GM19372 (cell line): ENCODE measurements at regions not wholly inside any gene's neighbourhood (a gene's known extent, or its start where the extent isn't known, plus 50 kb on each side); places are given as distances from the start of the nearest gene placed in this dataset.
A peak's percentile ranks its signal among the peaks of the same experiment; 100 is the strongest.

Experiments used
- ATAC-seq: cut with Tn5 transposase; IDR thresholded peaks from one replicate; pipeline ENCODE4 v1.9.1; 2021; ENCODE audit warnings: mild to moderate bottlenecking, low read depth, moderate library complexity; ENCODE audit not compliant: unreplicated experiment

DNA sequence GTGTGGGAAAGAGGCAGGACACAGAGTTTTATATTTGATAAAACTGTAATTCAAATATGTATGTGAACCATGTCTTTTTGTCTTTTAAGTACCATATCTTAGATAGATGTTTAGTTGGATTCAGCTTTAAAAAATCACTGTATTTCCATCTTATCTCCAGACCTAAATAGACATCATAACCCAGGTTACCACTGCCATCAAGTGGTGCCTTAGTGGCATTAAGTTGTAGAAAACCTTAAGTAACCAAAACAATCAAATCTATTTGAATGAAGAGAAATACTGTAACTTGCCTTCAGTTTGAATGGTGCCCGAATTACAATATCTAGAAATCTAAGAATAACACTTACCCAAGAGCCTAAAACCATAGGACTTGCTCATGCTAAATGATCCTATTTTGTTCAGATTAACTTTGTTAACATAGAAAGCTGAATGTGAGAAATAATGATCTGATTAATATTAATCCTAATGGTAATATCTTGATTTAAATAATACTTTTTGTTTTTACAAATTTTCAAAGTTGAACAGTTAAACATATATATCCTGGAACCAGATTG, 92.5 kb upstream of the MAP2 start:
- ATAC-seq = no peak

DNA sequence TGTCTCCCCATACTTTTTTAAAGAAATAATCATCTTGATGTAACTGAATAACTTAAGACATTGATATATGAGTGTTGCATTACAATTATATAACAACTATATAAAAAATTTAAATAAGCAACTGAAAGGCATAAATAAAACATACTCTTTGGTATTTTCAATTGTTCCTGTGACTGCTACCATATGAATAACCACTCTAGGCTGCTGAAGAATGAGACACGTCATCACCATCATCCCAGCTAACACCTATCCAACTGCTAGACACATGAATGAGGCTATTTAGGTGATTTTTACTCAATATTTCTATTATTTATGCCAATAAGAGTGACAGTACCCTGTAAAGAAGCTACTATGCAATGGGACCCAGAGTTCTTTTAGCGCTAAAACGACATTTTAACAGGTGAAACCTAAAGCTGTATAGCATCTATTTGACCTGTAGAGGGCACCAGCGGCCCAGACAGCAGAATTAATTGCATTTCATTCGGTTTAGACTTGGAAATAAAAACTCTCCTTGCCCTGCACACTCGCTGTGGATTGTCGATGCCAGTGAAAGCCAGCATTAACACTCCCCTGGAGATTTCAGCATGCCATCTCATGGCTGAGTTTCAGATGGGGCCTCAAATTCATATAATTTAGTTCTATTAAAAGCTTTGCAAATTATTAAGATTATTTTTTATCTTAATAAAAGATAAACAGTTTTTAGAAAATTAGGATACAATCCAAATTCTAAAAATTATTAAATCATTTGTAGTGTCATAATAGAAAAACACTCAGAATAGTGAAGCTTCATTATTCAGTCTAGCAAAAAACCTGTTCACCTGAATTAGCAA, 89.4 kb upstream of the MAP2 start:
- peak; percentile 87 for ATAC-seq

DNA sequence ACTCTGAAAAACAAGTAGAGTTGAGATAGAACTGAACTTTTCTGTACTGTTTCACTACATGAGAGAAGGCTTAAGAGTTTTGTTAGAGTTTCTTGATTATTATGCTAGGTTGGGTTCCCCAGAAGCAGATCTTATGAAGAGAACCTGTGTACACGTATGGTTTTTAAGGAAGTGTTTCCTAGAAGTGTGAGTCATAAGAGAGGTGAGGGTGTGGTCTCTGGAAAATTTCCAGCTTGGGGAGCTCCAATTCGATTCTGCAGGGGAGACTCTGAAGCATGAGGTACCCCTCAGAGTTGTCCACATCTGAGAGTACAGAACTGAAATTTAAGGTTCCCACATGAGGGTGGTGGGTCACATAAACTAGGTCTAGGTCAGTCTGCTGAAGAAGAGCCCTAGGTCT, 83.3 kb upstream of the MAP2 start:
- no peak for ATAC-seq

DNA sequence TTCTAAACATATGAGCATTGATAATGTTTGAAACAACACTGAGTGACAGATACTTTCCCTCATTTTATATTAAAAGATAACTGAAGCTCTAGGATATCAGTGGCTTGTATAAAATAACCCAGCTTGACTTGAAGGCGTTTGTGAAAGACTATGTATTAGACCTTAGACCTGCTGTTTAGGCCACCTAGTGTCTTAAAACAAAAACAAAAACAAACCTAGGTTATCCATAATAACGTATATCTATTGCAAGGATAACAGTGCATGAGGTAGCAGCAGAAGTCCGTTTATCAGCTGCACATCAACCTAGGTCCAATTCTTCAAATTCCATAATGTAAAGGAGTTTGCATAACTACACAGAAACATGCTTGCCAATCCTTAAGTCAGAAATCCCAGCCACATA, 79.5 kb upstream of the MAP2 start:
- no peak for ATAC-seq

DNA sequence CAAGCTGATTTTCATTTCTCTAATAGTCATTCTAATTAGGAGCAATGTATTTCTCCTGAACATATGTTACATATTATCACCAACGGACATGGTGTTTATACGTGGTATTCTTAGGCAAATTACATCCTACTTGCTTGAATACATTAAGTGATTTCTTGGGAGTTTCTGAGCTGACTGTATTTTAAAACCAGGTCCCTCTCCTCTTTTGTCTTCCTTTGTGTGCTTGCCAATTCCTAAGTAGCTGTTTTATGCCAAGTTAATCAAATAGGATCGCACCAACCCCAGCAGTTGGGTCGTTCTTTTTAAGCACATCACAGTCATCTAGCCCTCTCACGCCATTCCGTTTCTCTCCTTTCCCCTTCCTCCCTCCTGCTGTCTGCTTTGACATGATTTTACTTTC, 75.4 kb upstream of the MAP2 start:
- ATAC-seq = no peak

DNA sequence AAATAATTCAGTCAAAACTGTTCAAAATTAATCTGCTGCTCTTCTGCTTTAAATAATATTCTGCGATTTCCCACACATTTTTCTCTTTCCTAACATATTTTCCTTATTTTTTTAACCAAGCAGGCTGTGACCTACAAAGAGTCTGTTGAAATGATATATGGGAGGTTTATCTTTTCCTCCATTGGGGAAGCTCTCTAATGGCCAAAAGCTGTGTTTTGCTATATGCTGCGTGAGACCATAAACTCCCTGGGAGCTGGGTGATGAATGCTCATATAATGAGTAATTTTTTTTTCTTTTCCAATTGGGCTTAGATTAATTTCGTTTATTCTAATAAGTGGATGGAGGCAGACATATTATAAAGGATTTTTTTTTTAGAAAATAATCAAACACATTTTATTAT, 72.2 kb upstream of the MAP2 start:
- no peak for ATAC-seq

DNA sequence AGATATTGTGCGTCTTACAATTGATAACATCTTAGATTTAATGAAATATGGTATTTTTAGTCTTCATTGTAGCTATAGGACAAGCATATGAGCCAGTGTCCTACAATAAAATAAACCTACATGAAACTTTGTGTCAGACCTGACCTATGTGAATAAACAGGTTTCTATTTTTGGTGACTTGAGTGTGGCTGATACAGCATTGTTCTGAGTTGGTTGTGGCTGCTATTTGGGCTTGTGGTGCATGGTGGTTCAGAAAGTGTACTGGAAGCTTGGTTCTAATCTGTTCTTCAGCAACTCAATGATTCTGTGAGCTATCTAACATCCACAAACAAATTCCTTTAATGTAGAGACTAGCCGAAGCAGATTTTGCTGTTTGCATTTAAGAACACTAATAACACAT, 64.9 kb upstream of the MAP2 start:
- no peak for ATAC-seq

DNA sequence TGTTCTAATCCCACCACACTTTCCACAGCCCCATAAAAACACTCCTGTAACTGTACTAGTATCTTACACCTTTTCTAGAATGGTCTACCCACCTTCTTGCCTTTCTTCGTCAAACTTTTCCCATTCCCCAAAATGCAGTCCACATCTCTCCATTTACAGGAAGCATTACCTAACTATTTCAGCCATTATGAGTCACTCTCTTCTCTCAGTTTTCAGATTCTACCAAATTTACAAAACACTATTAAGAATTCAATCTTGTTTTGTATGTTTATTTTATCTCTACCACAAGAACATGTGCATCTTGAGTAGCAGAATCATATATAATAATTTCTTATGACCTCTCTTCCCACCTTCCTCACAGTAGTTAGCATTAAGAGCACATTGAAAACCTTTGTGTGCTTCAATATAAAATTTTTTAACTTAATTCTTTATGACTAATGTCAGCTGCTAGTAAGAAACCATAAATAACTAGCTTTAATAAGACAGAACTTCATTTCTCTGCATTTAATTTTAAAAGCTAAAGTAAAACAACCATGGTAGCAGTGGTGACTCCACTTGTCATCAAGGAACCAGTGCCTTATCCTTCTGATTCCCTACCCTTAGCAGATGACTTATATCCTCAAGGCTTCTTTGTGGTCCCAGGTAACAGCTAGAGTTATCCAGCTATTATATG, 56.6 kb upstream of the MAP2 start:
- ATAC-seq = no peak

DNA sequence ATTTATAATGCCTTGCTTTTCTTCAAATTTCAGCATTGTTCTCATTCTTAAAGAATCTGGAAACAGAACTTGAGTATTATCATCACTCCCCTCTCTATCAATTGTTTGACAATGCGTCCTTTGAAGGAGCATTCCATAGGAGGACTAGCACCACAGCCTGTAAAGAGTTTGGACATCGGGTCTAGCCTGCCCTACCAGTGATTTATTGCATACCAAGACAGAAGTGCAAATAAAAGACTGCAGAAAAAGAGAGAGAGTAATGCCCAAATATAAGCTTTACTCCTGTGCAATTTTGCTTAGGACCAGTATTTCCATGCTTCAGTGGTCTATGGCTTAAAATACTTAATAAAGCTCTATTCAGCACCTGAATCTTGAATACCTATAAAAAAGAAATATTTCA, 55.4 kb upstream of the MAP2 start:
- ATAC-seq = no peak

DNA sequence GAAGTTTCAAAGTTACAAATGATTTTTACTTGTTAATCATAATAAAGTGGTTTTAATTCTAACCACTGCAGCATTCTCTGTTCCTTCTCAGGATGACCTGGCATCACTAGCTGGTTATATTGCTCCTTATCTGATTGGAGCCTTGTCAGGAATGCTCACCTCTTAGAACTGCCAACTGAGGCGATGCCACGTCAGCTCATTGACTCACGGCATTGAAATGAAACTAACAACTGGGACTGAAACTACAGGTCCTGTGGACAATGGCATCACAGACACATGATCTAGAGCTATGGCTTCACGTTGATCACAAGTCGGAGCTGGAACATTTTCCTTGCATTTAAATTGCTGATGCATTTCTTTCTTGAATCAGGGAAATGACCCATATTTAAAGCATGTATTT, 54.9 kb upstream of the MAP2 start:
- no peak for ATAC-seq

DNA sequence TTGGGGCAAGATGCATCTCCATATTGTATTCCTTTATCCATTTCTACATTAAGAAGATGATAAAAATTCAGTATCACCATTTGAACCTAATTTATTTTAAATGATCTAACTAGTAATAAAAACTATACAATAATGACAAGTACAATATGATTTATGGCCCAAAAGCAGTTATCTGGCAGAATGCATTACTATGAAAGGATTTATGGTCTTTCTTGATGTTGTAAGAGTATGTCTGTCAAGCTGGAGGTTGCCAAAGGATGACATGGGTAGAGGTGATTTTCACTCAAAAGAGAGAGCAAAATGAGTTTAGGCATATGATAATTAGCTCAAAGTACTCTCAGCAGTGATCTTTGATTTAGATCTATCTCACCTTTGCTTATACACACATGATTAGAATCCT, 54.2 kb upstream of the MAP2 start:
- no peak for ATAC-seq

DNA sequence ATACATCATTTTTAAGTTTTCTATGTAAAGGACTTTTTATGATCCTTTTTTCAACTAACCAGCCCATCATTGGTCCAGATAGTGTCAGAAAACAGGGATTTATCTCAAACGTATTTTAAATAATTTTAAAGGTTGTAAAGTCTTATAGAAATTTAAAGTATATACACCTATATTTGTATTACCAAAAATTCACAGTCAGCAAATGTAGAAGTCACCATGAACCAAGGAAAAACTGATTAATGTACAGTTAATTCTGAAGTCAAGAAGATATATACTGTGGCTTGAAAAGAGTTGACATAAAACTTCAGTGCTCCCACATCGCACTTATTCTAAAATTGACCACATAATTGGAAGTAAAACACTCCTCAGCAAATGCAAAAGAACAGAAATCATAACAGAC, 52.4 kb upstream of the MAP2 start:
- no peak for ATAC-seq
